Stimulated activated CD8-positive, alpha-beta memory T cell treated with anti-CD3 and anti-CD28 coated beads, Interleukin-2, amount 100 ng/mL, for 1 hour (primary cell): ENCODE measurements at regions not wholly inside any gene's neighbourhood (a gene's known extent, or its start where the extent isn't known, plus 50 kb on each side); places are given as distances from the start of the nearest gene placed in this dataset.
"Not testable (repeated sequence)": the region's sequence is repeated elsewhere in the genome, so short reads cannot be mapped to it uniquely, and the experiment has no call there.

Source experiments
- DNase-seq, 2 donors: peaks; one replicate each; pipeline ENCODE4 v3.0.0-alpha.2; 2020; ENCODE audit warnings: low read depth in 2 of 2

DNA sequence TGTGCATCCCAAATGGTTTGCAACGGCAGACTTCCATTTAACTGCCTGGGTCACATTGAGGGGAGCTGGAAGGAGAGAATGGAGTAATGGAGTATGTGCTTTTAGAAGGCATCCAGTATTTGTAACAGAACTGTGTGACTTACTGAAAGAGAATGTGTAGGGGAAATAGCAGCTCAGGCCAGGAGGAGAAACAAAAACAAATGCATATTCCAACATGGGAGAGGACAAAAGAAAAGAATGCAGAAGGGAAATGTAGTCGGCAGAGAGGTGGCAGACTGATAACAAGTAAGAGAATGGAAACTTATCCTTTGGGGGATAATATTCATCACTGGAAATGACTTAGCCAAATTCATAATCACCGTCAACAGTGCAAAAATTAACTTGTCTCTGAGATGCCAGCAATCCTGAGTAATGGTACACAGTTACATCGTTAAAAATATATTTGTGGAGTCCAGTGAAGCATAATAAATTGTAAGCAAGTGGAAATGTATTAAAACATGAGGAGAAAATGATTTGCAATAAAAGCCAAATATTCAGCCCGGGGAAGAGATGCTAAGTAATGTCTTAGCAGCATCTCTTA lies 294.9 kb upstream of the SGO1 start:
- no peak for DNase-seq

DNA sequence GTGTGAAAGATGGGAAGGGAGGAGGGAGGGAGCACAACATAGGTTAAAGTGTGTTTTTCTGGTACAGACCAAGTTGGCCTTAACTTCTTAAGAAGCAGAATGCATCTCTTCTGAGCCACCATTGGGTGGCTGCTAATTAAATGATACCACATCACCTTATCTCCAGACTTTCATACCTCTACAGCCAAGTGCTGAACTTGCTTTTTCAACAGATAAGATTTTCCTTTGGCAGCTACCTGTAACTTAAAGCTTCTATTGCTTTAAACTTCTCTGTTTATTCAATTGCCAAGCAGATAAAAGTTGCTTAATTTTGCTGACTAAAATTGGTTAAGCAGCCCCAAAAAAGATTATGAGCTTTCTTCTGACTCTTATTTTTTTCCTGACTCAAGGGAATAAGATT lies 292.4 kb upstream of the SGO1 start:
- no peak for DNase-seq

DNA sequence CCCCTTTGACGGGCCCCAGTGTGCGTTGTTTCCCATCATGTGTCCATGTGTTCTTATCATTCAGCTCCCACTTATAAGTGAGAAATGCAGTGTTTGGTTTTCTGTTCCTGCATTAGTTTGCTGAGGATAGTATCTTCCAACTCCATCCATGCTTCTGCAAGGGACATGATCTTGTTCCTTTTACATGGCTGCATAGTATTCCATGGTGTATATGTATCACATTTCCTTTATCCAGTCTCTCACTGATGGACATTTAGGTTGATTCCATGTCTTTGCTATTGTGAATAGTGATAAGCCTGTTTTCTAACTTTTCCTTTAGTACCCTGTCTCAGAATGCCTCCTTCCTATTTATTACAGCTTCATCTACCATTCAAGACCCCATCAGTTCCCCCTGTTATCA lies 278.2 kb upstream of the SGO1 start:
- not testable (repeated sequence) for DNase-seq

DNA sequence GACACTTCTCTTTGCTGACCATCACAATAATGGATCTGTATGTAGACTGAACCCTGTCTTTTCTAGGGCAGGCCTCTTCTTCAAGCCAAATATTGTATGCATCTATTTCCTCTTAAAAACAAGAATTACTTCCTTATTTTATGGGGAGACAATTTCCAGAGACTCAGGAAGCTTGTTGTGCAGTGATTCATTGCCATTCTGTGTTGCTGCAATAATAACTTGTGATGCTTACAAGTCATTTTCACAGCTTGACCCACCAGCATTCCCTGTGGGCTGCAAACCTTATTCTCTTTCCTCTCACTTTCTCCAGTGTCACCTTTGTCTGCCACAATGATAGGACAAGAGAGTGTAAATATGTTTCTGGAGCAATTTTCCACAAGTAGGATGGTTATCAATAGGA lies 276.7 kb upstream of the SGO1 start:
- DNase-seq, result no peak

DNA sequence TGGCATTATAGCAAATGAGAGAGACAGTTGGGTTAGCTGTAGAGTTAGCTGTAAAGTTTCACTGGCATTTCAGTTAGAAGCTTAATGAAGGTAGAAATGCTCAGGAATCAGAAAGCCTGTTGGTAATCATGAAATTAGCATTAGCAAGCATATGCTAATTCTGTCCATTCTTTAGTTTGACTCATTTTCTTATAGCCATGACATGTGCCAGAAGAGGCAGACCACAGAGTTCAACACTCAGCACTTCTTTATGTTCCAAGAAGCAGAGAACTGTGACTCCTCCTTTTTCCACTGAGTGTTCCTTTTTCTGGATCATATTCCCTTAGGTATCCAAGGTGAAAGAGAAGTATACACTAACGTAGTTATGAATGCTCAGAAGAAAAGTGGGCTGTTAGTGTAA lies 276.2 kb upstream of the SGO1 start:
- no peak for DNase-seq

DNA sequence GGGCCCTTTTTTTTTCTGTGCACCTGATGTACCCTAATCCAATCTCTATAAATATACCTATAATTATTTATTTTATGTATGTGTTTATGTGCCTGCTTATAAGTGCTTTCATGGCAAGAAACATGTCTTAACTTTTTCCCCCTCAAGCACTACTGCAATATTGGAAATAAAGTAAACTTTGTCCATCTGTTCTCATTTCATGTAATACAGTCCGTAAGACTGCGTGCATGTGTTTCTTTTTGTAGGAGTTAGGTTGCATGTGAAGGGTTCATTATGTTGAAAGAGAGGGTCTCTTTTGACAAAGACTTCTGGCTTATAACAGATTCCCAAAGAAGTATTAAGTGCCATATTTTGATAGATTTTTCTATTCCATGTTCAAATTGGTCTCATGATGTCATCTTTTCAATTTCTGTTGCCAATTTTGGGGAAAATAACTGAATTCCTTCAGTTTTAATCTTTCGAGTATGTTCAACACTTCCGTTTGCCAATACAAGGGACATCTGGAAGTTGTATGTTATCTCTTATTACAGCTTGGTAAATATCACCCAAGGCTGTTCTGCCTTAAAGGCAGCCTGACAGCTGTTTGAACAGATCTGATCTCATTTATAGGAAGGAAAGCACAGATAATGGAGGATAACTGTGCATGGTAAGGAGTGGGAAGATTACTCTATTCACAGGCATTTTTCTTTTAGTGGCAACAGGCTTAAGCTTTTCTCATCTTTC lies 273.1 kb upstream of the SGO1 start:
- DNase-seq, result no peak

DNA sequence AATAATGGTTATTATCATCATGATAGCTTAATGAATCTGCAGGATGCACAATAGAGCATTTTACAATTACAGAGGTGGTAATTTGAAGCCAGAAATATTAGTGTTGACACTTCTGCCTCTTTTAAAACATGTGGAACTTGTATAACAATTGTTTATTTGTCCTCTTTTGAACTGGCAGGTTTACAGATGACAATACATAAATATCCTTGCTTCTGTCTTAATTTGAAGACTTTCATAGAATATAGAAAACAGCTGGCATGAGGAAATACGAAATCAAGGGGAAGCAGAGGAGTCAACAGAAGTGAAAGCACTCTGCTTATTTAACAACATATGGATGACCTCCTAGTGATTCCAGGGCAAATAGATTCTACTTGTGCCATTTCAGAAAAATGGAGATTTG lies 270.5 kb upstream of the SGO1 start:
- no peak for DNase-seq

DNA sequence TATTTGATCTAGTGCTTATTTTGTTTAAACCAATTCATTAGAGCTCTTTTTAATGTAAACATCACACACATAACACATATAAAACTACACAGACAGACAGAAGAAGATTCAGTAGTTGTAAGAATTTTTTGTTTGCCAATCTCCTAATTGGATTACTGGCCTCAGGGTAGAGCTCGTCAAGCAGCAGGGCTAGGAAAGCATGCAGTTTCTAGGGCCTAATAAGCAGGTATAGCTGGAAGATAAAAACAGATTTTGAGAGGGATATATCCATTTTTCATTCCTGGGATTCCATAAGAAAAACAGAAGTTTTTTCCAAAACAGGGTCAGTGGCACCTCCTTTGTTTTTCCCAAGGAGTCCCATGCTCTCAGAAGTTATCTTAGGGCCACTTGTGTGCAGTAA lies 265.2 kb upstream of the SGO1 start:
- DNase-seq, result no peak

DNA sequence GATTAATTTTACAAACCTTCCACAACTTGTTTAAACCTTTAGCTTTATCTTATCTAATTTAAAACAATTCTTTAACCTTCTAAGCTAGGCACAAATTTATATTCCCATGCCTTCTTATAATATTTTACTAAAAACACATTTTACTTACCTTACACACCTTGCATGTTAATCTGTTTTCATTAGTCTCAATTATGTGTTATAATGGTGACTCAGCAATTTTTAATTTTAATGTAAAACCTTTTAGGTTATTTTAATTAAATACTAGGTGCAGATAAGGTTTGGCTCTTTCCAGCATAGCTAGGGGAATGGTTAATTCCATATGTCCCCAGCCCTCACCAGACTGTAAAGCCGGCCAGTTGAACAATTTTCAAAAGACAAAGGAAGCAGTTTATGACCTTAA lies 264.6 kb upstream of the SGO1 start:
- DNase-seq, result no peak

DNA sequence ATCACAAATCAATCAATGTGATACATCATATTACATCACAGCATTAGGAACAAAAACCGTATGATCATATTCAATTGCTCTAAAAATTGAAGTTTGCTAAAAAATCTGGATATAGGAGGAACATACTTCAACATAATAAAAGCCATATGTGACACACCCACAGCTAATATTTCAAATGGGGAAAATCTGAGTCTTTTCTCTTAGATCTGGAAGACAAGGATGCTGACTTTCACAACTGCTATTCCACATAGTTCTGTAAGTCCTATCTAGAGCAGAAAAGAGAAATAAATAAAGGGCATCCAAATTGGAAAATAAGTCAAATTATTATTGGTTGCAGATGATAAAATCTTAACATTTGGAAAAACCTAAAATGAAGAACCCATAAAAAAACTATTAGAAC lies 256.8 kb upstream of the SGO1 start:
- no peak for DNase-seq

DNA sequence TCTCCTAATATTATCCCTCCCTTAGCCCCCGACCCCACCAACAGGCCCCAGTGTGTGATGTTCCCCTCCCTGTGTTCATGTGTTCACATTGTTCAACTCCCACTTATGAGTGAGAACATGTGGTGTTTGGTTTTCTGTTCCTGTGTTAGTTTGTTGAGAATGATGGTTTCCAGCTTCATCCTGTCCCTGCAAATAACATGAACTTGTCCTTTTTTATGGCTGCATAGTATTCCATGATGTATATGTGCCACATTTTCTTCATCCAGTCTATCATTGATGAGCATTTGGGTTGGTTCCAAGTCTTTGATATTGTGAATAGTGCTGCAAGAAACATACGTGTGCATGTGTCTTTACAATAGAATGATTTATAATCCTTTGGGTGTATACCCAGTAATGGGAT lies 241.3 kb upstream of the SGO1 start:
- not testable (repeated sequence) for DNase-seq

DNA sequence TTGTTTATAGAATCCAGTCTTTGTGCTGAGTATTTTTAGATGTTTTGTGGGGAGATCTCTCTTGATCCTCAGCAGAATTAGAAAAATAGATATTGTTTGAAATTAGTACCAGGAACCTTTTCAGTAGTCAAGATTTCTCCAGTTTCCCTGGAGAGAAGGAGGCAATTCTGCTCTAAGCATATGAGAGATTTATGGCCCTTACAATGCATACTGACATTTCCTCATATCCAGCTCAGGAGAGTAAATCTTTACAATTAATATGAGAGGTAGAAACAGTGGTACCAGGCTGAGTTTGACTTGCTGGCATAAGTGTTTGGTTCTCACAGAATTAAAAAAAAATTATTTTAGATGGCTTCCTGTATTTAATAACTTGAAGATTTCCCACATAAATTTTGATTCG lies 239.1 kb upstream of the SGO1 start:
- DNase-seq, result no peak

DNA sequence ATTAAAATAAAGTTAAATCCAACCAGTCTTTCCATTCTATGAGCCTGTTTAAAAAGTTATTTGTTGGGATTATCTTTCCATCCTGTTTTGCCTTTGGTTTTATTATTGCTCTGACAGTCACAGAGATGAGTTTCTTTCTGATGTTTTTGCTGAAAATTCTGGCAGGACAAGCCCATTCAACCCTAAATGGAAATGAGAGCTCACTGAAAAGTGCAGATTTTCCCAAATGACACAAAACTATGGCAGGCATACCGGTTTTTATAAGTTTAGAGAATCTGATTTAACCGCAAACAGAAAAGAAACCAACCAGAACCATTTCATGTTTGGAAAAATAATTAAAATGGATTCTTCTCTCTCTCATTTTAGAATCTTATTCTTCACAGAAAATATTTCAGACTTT lies 238.1 kb upstream of the SGO1 start:
- no peak for DNase-seq

DNA sequence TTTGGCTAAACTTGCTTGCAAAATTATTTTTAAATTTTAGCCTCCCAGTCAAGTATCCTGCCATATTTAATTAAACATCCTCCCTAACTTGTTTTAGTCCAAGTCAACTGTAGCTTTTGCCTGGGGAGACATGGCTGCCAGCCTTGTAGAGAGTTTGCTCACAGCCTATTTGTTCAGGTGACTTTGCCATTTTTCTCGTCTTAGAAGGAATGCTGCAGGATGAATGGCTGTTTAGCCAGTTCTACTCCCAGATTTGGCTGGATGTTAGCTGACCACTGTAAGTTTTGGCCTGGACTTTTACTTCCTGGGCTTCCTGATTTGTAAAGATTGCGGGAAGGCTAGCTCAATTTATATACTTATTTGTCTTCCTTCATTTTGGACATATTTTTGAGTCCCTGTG lies 236.4 kb upstream of the SGO1 start:
- DNase-seq, result no peak

DNA sequence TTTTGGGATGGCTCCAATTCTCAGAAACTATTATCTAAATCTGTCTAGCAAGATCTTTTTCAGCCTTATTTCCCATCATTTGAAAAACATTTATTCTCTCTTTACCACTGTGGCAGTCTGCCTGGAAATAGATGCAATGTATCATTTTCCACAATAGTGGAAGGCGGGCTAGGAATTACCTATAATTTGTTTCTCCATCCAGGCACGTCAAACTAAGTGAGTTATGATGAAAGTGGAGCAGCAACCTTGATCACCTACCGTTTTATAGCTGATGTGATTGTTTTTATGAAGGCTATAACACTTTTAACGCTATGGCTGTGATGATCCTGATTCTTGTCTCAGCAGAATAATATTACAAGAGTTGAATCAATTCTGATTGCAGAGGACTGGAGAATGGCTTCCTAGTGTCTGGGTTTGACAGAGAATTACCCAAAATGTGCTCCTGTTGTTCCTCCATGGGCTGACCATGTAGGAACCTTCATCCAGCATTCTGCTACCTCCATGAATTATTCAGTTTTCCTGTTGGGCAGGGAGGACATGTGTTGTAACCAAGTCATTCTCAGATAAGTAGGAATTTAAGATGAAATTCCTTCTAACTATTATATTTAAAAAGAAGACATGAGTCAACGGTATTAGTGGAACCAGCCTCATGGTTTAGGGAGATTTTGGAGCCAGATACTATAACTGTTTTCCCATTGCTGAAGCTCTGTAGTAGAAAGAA lies 231.5 kb upstream of the SGO1 start:
- no peak for DNase-seq

DNA sequence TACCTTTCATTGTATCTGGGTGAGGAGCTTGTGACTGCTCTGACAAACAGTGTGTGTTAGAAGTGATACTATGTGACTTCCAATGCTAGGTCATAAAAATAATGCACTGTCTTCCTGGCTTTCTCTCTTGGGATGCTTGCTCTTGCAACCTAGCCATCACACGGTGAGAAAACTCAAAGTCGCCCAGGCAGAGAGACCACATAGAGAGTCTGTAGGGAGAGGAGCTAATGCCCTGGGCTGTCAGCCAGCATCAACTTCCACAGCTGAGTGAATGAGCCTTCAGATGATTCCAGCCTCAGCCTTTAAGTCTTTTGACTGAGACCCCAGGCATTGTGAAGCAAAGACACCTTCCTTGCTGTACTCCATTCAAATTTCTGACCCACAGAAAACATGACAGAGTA lies 220.6 kb upstream of the SGO1 start:
- no peak for DNase-seq

DNA sequence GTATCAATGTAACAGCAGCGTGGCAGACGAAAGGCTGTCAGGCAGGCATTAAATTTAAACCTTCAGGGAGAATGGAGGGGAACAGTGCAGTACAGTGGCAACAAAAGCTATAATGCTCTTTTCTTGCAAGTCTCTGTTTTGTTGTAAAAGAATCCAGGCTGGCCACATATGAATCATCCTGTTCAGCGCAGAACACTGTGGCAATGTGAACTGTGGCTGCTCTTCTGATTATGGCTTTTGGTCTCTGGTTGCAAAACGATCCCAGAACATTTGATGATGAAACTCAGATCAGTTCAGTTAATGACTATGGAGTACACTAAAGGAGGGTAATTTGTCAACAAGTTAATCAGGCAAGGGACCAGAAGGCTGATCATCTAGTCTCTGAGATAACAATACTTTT lies 219.7 kb upstream of the SGO1 start:
- no peak for DNase-seq

DNA sequence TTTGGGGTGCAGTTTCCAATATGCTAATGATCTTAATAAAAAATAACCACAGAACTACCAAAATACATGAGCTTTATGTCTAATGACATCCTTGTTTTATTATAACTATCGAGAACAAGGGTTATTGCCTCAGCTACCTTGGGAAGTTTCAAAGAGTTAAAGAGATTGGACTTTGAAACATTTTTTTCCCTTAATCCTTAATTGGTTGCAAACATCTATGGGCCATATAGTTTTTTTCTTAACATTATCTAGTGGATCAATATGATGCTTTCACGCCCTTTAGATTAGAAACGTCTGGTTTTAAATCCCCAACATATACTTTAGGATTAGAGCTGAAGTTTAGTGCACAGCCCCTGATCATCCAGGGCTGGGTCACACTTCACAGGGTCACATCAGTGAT lies 219.2 kb upstream of the SGO1 start:
- no peak for DNase-seq

DNA sequence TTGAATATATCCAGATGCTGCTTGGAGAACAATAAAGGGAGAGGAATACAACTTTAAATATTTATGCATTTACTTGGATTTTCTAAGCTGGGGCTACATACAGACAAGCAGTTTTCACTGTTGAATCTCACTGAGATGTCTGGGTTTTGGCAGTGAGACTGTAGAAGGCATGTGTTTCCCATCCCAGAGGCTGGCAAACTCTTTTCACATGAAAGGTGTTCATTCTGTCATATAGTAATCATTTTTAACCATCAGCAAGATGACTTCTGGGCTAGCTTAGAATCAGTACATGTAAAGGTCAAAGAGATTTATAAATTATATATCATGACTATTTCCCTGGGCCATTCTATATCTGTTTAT lies 218.7 kb upstream of the SGO1 start:
- DNase-seq, result no peak

DNA sequence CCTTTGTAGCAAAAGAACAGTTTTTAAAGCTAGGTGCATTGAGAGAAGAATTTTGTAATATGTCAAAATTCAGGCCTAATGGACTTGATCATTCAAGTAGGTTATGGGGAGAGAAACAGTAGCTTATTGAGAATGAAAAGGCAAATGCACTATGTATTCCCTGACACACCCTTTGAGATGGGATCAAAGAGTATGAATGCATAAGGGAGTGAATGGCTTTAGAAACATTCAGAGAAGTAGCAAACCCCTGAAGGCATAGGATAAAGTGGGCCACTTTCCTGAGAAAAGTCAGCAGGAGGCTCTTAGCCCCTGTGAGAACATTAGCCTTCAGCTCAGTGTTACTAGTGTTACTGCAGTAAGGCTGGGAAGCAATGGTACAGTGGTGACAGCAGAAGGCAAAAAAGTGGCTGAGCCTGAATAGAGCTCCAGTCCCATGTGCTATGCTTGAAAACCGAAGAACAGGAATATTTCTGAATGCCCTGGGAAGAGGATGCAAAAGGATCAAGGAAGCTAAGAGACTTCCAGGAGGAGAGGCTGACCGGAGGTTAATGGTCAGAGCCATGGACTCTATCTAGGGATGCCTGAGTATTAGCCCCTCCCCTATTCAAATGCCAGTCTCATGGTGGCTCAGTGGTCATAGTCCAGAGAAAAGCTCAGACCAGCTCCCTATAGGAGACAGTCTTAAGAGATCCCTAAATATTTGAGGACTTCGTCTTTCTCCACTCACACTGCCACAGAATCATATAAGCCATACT lies 218.2 kb upstream of the SGO1 start:
- DNase-seq, result no peak

DNA sequence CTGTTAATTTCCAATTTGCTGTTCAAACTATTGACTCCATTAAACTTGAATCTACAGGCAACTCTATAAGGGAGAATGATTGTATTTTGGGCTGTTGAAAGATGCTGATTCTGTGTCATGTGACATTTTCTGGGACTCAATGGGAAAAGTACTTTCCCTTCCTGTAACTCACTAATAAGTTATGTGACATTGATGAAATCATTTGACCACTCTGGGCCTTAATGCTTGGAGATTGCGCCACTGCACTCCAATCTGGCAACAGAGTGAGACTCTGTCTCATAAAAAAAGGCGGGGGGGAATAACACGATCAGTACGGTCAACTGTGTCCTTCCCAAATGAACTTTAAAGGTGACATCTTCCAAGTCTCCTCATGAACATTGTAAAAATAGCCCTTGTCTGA lies 215.2 kb upstream of the SGO1 start:
- DNase-seq, result no peak

DNA sequence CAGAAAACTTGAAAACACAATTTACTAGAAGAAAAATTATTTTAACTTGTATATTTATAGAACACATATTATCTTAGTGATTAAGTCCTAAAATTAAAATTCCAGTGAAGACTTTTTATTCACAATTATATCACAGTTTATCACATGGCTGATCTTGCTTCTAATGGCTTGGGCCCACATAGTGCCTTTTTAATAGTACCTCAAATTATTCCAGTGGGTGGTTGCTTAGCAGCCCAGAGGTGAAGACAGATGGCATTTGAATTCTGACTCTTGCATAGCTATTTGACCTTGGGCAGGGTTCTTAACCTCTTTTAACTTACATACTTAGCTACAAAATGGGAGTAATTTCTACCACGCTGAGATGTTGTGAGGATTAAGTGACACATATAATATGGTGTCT lies 214.7 kb upstream of the SGO1 start:
- DNase-seq, result no peak

DNA sequence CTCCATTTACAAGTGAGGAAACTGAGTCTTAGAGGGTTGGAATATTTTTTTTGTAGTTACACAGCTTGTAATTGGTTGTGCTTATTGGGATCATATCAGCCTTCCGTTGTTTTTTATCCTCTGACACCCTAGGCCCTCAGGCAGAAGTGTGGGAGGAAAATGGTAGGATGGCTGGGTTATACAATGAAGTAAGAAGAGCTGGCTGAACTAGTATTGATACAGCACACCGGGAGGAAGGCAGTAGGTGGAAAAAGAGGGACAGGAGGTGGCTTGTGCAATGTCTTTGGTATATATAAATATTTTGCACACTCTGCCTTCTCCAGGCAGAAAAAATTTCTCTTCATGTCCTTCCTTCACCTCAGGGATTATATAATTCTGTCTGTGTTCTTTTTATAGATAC lies 214.3 kb upstream of the SGO1 start:
- no peak for DNase-seq
